ENCODE measurements at regions not wholly inside any gene's neighbourhood (a gene's known extent, or its start where the extent isn't known, plus 50 kb on each side); places are given as distances from the start of the nearest gene placed in this dataset.

DNA sequence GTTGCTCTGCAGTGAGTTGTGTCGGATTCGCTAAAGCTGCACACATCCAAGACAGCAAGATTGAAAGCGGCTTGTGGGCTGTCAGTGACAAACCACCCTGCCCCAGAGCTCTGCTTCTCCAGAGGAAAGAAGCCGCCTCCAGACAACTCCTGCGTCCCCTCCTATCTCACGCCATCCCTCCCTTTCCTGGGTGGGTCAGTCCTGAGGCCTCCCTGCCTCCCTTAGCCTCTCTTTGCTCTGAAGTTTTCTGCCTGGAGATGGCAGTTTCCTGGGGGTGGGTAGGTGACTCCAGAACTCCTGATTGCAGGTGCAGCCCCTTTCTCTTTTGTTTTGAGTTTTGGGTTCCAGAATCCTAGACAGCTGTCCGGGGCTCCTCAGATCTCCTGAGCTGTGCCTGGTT is 78.7 kb downstream of the EMX2 start:
- H3K27me3 ChIP-seq (ENCODE audit: insufficient read depth, low read length), result no peaks in the 10 kb centered on the region; the same call in 1 of the 2 replicates
- H3K9me2 ChIP-seq (ENCODE audit: low read depth, low read length), result no peaks in the 10 kb centered on the region
- no peaks in the 10 kb centered on the region for H3K36me3 ChIP-seq (ENCODE audit: insufficient read depth, low read length)
- no peaks in the 10 kb centered on the region for H3F3A ChIP-seq (ENCODE audit: insufficient read depth, low read length)
- no peak overlapping the region for H3K4me2 ChIP-seq (ENCODE audit: low read length)
- H3K9ac ChIP-seq (ENCODE audit: low read length), result no peak overlapping the region
- no peaks in the 10 kb centered on the region for H3K4me1 ChIP-seq (ENCODE audit: insufficient read depth, low read length, severe bottlenecking)
- no peaks in the 10 kb centered on the region for H3K9me3 ChIP-seq (ENCODE audit: low read length)
- no peak overlapping the region for H2AFZ ChIP-seq (ENCODE audit: low read length)
- no peak overlapping the region for H3K4me3 ChIP-seq (ENCODE audit: low read depth, low read length, poor library complexity, severe bottlenecking)
- TF ChIP-seq, protein P1, sequence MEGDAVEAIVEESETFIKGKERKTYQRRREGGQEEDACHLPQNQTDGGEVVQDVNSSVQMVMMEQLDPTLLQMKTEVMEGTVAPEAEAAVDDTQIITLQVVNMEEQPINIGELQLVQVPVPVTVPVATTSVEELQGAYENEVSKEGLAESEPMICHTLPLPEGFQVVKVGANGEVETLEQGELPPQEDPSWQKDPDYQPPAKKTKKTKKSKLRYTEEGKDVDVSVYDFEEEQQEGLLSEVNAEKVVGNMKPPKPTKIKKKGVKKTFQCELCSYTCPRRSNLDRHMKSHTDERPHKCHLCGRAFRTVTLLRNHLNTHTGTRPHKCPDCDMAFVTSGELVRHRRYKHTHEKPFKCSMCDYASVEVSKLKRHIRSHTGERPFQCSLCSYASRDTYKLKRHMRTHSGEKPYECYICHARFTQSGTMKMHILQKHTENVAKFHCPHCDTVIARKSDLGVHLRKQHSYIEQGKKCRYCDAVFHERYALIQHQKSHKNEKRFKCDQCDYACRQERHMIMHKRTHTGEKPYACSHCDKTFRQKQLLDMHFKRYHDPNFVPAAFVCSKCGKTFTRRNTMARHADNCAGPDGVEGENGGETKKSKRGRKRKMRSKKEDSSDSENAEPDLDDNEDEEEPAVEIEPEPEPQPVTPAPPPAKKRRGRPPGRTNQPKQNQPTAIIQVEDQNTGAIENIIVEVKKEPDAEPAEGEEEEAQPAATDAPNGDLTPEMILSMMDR (IDR thresholded peaks at IDR 0.05; ENCODE audit: low read length), result no peak
- TF ChIP-seq EZH2 (IDR thresholded peaks at IDR 0.05; ENCODE audit: borderline replicate concordance, low read length), result no peak
- no peaks in the 10 kb centered on the region for H3K79me2 ChIP-seq (ENCODE audit: insufficient read depth, low read length)
- no peaks in the 10 kb centered on the region for H4K20me1 ChIP-seq (ENCODE audit: insufficient read depth, low read length)
- no peak overlapping the region for H3K27ac ChIP-seq (ENCODE audit: low read depth, low read length, poor library complexity, severe bottlenecking)

DNA sequence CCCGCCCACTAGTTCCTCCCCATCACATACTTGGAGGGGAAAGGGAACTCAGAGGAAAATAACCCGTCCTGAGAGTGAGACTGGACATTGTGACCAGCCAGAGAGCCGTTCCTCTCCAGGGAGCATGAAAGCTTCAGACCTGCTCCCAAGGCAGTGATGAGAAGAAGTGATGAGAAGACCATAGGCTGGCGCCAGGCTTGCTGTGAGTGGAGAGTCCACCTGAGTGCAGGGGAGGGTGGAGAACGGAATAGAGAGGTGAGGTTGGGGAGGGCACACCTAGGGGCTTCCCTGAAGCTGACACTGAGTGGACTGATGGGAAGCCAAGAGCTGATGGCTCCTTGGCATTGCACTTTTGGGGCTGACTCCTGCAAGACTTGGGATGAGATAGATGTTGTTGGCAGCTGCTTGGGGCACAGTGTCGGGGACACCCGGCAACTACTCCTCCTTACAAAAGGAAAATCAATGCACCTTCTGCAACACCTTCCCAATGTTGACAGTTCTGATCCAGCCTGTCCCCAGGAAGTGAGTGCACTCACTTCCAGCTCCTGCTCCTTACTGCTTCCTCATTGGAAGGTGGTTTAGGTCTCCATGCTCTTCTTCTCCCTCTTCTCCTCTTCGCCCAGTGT is 79.4 kb downstream of the EMX2 start:
- no peak overlapping the region for H3K4me2 ChIP-seq (ENCODE audit: low read length)
- no peak for TF ChIP-seq EZH2 (IDR thresholded peaks at IDR 0.05; ENCODE audit: borderline replicate concordance, low read length)
- TF ChIP-seq, protein P1 (IDR thresholded peaks at IDR 0.05; ENCODE audit: low read length), result no peak
- H2AFZ ChIP-seq (ENCODE audit: low read length), result no peak overlapping the region
- no peaks in the 10 kb centered on the region for H3K79me2 ChIP-seq (ENCODE audit: insufficient read depth, low read length)
- no peaks in the 10 kb centered on the region for H4K20me1 ChIP-seq (ENCODE audit: insufficient read depth, low read length)
- H3K27me3 ChIP-seq (ENCODE audit: insufficient read depth, low read length), result no peaks in the 10 kb centered on the region; the same call in 1 of the 2 replicates
- no peaks in the 10 kb centered on the region for H3K4me1 ChIP-seq (ENCODE audit: insufficient read depth, low read length, severe bottlenecking)
- no peaks in the 10 kb centered on the region for H3K36me3 ChIP-seq (ENCODE audit: insufficient read depth, low read length)
- no peaks in the 10 kb centered on the region for H3K9me3 ChIP-seq (ENCODE audit: low read length)
- H3K9ac ChIP-seq (ENCODE audit: low read length), result no peak overlapping the region
- H3K9me2 ChIP-seq (ENCODE audit: low read depth, low read length), result no peaks in the 10 kb centered on the region
- no peak overlapping the region for H3K27ac ChIP-seq (ENCODE audit: low read depth, low read length, poor library complexity, severe bottlenecking)
- no peak overlapping the region for H3K4me3 ChIP-seq (ENCODE audit: low read depth, low read length, poor library complexity, severe bottlenecking)
- no peaks in the 10 kb centered on the region for H3F3A ChIP-seq (ENCODE audit: insufficient read depth, low read length)

DNA sequence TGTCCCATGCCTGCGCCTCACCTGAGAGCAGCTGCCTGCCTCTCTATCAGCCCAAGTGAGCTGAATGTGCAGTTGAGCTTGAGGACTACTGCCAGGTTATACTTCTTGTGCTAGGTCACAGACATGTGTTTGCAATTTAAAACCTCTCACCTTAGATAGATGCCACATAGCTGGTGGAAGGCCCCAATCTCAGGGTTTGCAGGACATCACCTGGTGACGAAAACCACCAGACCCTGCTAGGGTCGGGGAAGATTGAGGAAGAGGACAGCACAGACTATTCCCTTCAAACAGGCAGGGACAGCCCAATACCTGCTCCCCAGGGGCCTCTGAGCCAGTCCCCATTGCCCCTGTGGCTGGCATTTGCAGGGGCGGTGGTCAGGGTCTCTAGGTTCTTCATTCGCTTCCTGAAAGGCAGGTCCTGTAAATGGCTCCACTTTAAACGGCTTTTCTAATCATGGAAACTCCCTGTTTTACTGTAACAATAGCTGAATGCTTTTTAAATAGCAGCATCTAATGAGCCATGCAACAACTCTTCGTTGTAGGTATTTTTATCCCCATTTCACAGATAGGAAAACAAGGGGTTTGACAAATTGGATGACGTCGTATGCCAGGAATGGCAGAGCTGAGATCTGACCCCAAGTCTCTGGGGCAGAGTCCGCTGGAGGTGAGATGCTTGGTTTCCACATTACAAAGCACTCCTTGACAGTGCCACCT is 80.1 kb downstream of the EMX2 start:
- Histone ChIP-seq H3K9me2 (ENCODE audit: low read depth, low read length) (no peaks in the 10 kb centered on the region), H3K9me3 (ENCODE audit: low read length) (no peaks in the 10 kb centered on the region), H2AFZ (ENCODE audit: low read length) (no peak overlapping the region), H3K9ac (ENCODE audit: low read length) (no peak overlapping the region), H3K4me1 (ENCODE audit: insufficient read depth, low read length, severe bottlenecking) (no peaks in the 10 kb centered on the region), H3K79me2 (ENCODE audit: insufficient read depth, low read length) (no peaks in the 10 kb centered on the region), H3K36me3 (ENCODE audit: insufficient read depth, low read length) (no peaks in the 10 kb centered on the region), H4K20me1 (ENCODE audit: insufficient read depth, low read length) (no peaks in the 10 kb centered on the region), H3K27ac (ENCODE audit: low read depth, low read length, poor library complexity, severe bottlenecking) (no peak overlapping the region), H3K4me3 (ENCODE audit: low read depth, low read length, poor library complexity, severe bottlenecking) (no peak overlapping the region), H3F3A (ENCODE audit: insufficient read depth, low read length) (no peaks in the 10 kb centered on the region), H3K4me2 (ENCODE audit: low read length) (no peak overlapping the region), H3K27me3 (ENCODE audit: insufficient read depth, low read length) (no peaks in the 10 kb centered on the region; the same call in 1 of the 2 replicates)
- TF ChIP-seq EZH2 (IDR thresholded peaks at IDR 0.05; ENCODE audit: borderline replicate concordance, low read length), result no peak
- TF ChIP-seq, protein P1 (IDR thresholded peaks at IDR 0.05; ENCODE audit: low read length), result no peak

Data from OCI-LY1 (cell line).